IMR-90 (cell line): ENCODE measurements at regions not wholly inside any gene's neighbourhood (a gene's known extent, or its start where the extent isn't known, plus 50 kb on each side); places are given as distances from the start of the nearest gene placed in this dataset.

ENCODE experiments used
- ATAC-seq: fragments of 200-7000 bp; cut with Tn5 transposase; 2 replicates; pipeline ENCODE4 v1.9.1; 2020; ENCODE audit warnings: low read depth, mild to moderate bottlenecking, moderate library complexity
- BruUV-seq: library from RNA; stranded (reverse); fragments of 400-500 nt; replicated peaks from 2 replicates; lab custom pipeline; 2021; lab: Mats Ljungman, UMichigan
- CTCF ChIA-PET: fragments of 300-600 bp; formaldehyde crosslinking; extraction: SDS; loops from one replicate; lab custom pipeline; 2021; ENCODE audit warnings: antibody characterized with exemption; lab: Yijun Ruan, JAX
- POLR2A ChIA-PET: fragments of 300-600 bp; sonication (Branson Sonifier 250); formaldehyde crosslinking; loops from one replicate; lab custom pipeline; 2022; ENCODE audit warnings: antibody characterized with exemption; ENCODE audit not compliant: unreplicated experiment; lab: Charles Lee
- DNase-seq: peaks from one replicate; pipeline ENCODE4 v3.0.0; 2013
- H2AFZ ChIP-seq: replicated peaks from 2 replicates; pipeline ENCODE3; 2013; ENCODE audit warnings: low read length, mild to moderate bottlenecking; ENCODE audit not compliant: poor library complexity
- H2AK5ac ChIP-seq: 2 replicates; pipeline ENCODE4 v1.6.1; 2013; ENCODE audit warnings: low read depth, low read length, inconsistent platforms
- H2AK9ac ChIP-seq: replicated peaks from 2 replicates; pipeline ENCODE3; 2013; ENCODE audit warnings: mild to moderate bottlenecking, low read depth, low read length, moderate library complexity; ENCODE audit not compliant: poor library complexity
- H2BK120ac ChIP-seq: 2 replicates; pipeline ENCODE4 v1.6.1; 2013; ENCODE audit warnings: low read depth, low read length, inconsistent platforms
- H2BK15ac ChIP-seq: 3 replicates; pipeline ENCODE4 v1.6.1; 2013; ENCODE audit warnings: low read depth, low read length, inconsistent platforms
- H2BK20ac ChIP-seq: 2 replicates; pipeline ENCODE4 v1.6.1; 2013; ENCODE audit warnings: low read depth, mild to moderate bottlenecking, inconsistent platforms, low read length, moderate library complexity
- H2BK5ac ChIP-seq: 2 replicates; pipeline ENCODE4 v1.6.1; 2013; ENCODE audit warnings: mild to moderate bottlenecking, low read depth, low read length, inconsistent platforms; ENCODE audit not compliant: poor library complexity, severe bottlenecking
- H3K14ac ChIP-seq: replicated peaks from 2 replicates; pipeline ENCODE4 v1.6.1; 2013; ENCODE audit warnings: low read depth, low read length, inconsistent platforms
- H3K18ac ChIP-seq: 2 replicates; pipeline ENCODE4 v1.6.1; 2013; ENCODE audit warnings: low read depth, low read length, control low read depth
- H3K23ac ChIP-seq: 2 replicates; pipeline ENCODE4 v1.6.1; 2013; ENCODE audit warnings: low read depth, low read length, inconsistent platforms
- H3K27ac ChIP-seq: 2 replicates; pipeline ENCODE4 v1.5.1; 2013; ENCODE audit warnings: mild to moderate bottlenecking, control low read depth, low read length; ENCODE audit not compliant: insufficient read depth
- H3K27me3 ChIP-seq: 2 replicates; pipeline ENCODE4 v1.6.1; 2013; ENCODE audit warnings: low read length; ENCODE audit not compliant: control insufficient read depth, insufficient read depth
- H3K36me3 ChIP-seq: 2 replicates; pipeline ENCODE4 v1.6.1; 2013; ENCODE audit warnings: low read length, mixed read lengths; ENCODE audit not compliant: control insufficient read depth, insufficient read depth
- H3K4ac ChIP-seq: 2 replicates; pipeline ENCODE4 v1.6.1; 2013; ENCODE audit warnings: low read depth, low read length, inconsistent platforms
- H3K4me1 ChIP-seq: 2 replicates; pipeline ENCODE4 v1.6.1; 2013; ENCODE audit warnings: low read length, mixed read lengths; ENCODE audit not compliant: control insufficient read depth, insufficient read depth
- H3K4me2 ChIP-seq: 2 replicates; pipeline ENCODE4 v1.6.1; 2013; ENCODE audit warnings: low read depth, mild to moderate bottlenecking, control low read depth, low read length, moderate library complexity
- H3K4me3 ChIP-seq: 2 replicates; pipeline ENCODE4 v1.5.1; 2013; ENCODE audit warnings: low read depth, mild to moderate bottlenecking, control low read depth, low read length, moderate library complexity; ENCODE audit not compliant: insufficient read depth
- H3K56ac ChIP-seq: 2 replicates; pipeline ENCODE4 v1.6.1; 2013; ENCODE audit warnings: low read length, inconsistent platforms; ENCODE audit not compliant: insufficient read depth; ENCODE audit errors: extremely low read depth
- H3K79me1 ChIP-seq, 2 experiments: 2 replicates each; pipeline ENCODE4 v1.6.1; 2013; ENCODE audit warnings: low read length in 2 of 2, inconsistent platforms in 1 of 2, low read depth in 1 of 2
- H3K9ac ChIP-seq: 2 replicates; pipeline ENCODE4 v1.6.1; 2013; ENCODE audit warnings: low read depth, low read length, control low read depth
- H3K9me1 ChIP-seq: 2 replicates; pipeline ENCODE4 v1.6.1; 2013; ENCODE audit warnings: low read length, inconsistent platforms; ENCODE audit not compliant: insufficient read depth
- H3K9me3 ChIP-seq: 2 replicates; pipeline ENCODE4 v1.6.1; 2013; ENCODE audit warnings: low read length; ENCODE audit not compliant: control insufficient read depth, insufficient read depth
- H4K20me1 ChIP-seq: 2 replicates; pipeline ENCODE4 v1.6.1; 2013; ENCODE audit warnings: low read length, inconsistent platforms; ENCODE audit not compliant: insufficient read depth
- H4K5ac ChIP-seq: 2 replicates; pipeline ENCODE4 v1.6.1; 2013; ENCODE audit warnings: mild to moderate bottlenecking, low read depth, low read length, control low read depth
- H4K8ac ChIP-seq, 2 experiments: 2 replicates each; pipeline ENCODE4 v1.6.1; 2013; ENCODE audit warnings: low read depth in 2 of 2, low read length in 2 of 2, control low read depth in 1 of 2, inconsistent platforms in 1 of 2
- H4K91ac ChIP-seq: 2 replicates; pipeline ENCODE4 v1.6.1; 2013; ENCODE audit warnings: low read depth, low read length, inconsistent platforms; ENCODE audit not compliant: insufficient read depth
- BHLHE40 ChIP-seq: fragments of 150-350 bp; IDR thresholded peaks from 2 replicates; pipeline ENCODE4 v1.6.1; 2016; ENCODE audit warnings: mild to moderate bottlenecking, low read depth, low read length
- CEBPB ChIP-seq: IDR thresholded peaks from 2 replicates; pipeline ENCODE4 v1.6.1; 2012; ENCODE audit warnings: low read depth, low read length, improper control_type of control experiment
- CHD1 ChIP-seq: IDR thresholded peaks from 2 replicates; pipeline ENCODE4 v1.6.1; 2012; ENCODE audit warnings: low read depth, low read length, improper control_type of control experiment
- FOS ChIP-seq: fragments of 150-350 bp; IDR thresholded peaks from 2 replicates; pipeline ENCODE4 v1.6.1; 2016; ENCODE audit warnings: low read depth, low read length
- MAZ ChIP-seq: IDR thresholded peaks from 2 replicates; pipeline ENCODE4 v1.6.1; 2012; ENCODE audit warnings: low read depth, mild to moderate bottlenecking, low read length, improper control_type of control experiment, moderate library complexity, borderline replicate concordance
- NFE2L2 ChIP-seq: fragments of 150-350 bp; IDR thresholded peaks from 2 replicates; pipeline ENCODE4 v1.6.1; 2016; ENCODE audit warnings: low read depth, mild to moderate bottlenecking, low read length
- POLR2A ChIP-seq: IDR thresholded peaks from 2 replicates; pipeline ENCODE4 v1.6.1; 2012; ENCODE audit warnings: mild to moderate bottlenecking, low read depth, low read length
- RAD21 ChIP-seq: IDR thresholded peaks from 2 replicates; pipeline ENCODE4 v1.6.1; 2012; ENCODE audit warnings: low read length, improper control_type of control experiment
- RFX5 ChIP-seq: IDR thresholded peaks from 2 replicates; pipeline ENCODE4 v1.8.0; 2012; ENCODE audit warnings: low read depth, mild to moderate bottlenecking, low read length, moderate library complexity
- WGBS, 2 experiments: methylation state at CpG; one replicate each; pipeline versions ENCODE4 v1.1.5 to v1.1.7; 2013; ENCODE audit warnings: missing lambda C conversion rate in 2 of 2; ENCODE audit not compliant: insufficient read length in 1 of 2; ENCODE audit errors: extremely low coverage in 2 of 2; 5-methylcytosine and 5-hydroxymethylcytosine counted together
- dilution Hi-C: fragments of 300-500 bp; cut with HindIII; formaldehyde crosslinking; loops from one replicate; pipeline ENCODE4 v1.14.3; 2018; ENCODE audit warnings: low sequenced_read_pairs; ENCODE audit not compliant: unreplicated experiment
- in situ Hi-C: fragments of 300-500 bp; cut with MboI; formaldehyde crosslinking; loops from 3 replicates; pipeline ENCODE4 v1.14.3; 2019; ENCODE audit warnings: low sequenced_read_pairs, inconsistent platforms, mixed read lengths
- intact Hi-C: fragments of 100-400 bp; cut with micrococcal nuclease; formaldehyde crosslinking; loops from 2 replicates; pipeline ENCODE4 v1.10.0; 2022
- TF ChIP-seq, protein P1 (sequence below): conservative IDR thresholded peaks from 2 replicates; pipeline ENCODE4 v1.5.1; 2012; ENCODE audit warnings: mild to moderate bottlenecking, low read depth, low read length, improper control_type of control experiment

DNA sequence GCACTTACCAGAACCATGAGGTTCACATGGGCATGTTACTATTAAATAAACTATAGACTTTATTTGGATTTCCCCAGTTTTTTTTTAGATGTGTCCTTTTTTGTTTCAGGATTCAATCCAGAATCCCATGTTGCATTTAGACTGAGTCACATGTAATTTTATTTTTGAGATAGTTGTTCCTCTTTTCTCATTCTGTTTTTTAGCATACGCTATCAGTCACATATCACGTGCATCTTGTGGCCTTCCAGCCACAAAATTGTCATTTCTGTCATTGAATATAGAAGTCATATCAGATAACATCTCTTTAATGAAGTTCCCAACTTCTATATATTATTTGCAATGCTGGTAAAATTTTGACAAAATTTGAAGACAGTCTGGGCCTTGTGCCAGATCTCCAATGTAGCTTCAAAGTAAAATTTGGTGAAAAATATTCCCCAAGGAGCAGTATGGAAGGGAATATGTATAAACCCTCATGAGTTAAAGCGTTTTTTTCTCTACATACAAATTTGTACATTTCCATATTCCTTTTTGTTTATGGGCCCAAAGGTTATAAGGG lies 132.3 kb upstream of the MKI67 start:
- in situ Hi-C loops: no loop called here
- Histone ChIP-seq H3K4me2 (no peak overlapping the region), H3K27me3 (no peaks in the 10 kb centered on the region), H3K4ac (no peak overlapping the region), H3K9me1 (no peaks in the 10 kb centered on the region), H3K4me3 (no peak overlapping the region), H2BK5ac (no peak overlapping the region), H2BK20ac (no peak overlapping the region), H3K36me3 (no peaks in the 10 kb centered on the region), H4K20me1 (no peaks in the 10 kb centered on the region), H2AK9ac (no peak overlapping the region), H2AK5ac (no peak overlapping the region), H3K56ac (no peak overlapping the region), H4K5ac (no peak overlapping the region), H3K9ac (no peak overlapping the region), H3K27ac (no peak overlapping the region), H3K18ac (no peak overlapping the region), H3K4me1 (no peaks in the 10 kb centered on the region), H2AFZ (no peak overlapping the region), H3K23ac (no peak overlapping the region), H2BK15ac (no peak overlapping the region), H4K91ac (no peak overlapping the region), H4K8ac (no peak overlapping the region), H3K9me3 (peaks cover 18% of the 10 kb centered on the region), H3K79me1 (no peaks in the 10 kb centered on the region), H3K14ac (no peak overlapping the region), H2BK120ac (no peak overlapping the region)
- ChIA-PET POLR2A (no interaction called here), CTCF (no interaction called here)
- BruUV-seq: no TSS peak
- TF ChIP-seq FOS (no peak), CHD1 (no peak), RAD21 (no peak), POLR2A (no peak), BHLHE40 (no peak), RFX5 (no peak), CEBPB (no peak), MAZ (no peak), NFE2L2 (no peak)
- TF ChIP-seq, protein P1, sequence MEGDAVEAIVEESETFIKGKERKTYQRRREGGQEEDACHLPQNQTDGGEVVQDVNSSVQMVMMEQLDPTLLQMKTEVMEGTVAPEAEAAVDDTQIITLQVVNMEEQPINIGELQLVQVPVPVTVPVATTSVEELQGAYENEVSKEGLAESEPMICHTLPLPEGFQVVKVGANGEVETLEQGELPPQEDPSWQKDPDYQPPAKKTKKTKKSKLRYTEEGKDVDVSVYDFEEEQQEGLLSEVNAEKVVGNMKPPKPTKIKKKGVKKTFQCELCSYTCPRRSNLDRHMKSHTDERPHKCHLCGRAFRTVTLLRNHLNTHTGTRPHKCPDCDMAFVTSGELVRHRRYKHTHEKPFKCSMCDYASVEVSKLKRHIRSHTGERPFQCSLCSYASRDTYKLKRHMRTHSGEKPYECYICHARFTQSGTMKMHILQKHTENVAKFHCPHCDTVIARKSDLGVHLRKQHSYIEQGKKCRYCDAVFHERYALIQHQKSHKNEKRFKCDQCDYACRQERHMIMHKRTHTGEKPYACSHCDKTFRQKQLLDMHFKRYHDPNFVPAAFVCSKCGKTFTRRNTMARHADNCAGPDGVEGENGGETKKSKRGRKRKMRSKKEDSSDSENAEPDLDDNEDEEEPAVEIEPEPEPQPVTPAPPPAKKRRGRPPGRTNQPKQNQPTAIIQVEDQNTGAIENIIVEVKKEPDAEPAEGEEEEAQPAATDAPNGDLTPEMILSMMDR: no peak
- intact Hi-C loops: no loop called here
- DNase-seq (no peak), ATAC-seq (no peak)
- WGBS, 2 experiments: no CpG with 5 or more reads among the region's 3 CpGs
- dilution Hi-C loops: no loop called here
